GM18519 (cell line): ENCODE measurements at regions not wholly inside any gene's neighbourhood (a gene's known extent, or its start where the extent isn't known, plus 50 kb on each side); places are given as distances from the start of the nearest gene placed in this dataset.
"Not testable (repeated sequence)": the region's sequence is repeated elsewhere in the genome, so short reads cannot be mapped to it uniquely, and the experiment has no call there.

Source experiments
- ATAC-seq: cut with Tn5 transposase; IDR thresholded peaks from one replicate; pipeline ENCODE4 v1.9.1; 2021; ENCODE audit warnings: mild to moderate bottlenecking, moderate library complexity; ENCODE audit not compliant: unreplicated experiment, low FRiP score

DNA sequence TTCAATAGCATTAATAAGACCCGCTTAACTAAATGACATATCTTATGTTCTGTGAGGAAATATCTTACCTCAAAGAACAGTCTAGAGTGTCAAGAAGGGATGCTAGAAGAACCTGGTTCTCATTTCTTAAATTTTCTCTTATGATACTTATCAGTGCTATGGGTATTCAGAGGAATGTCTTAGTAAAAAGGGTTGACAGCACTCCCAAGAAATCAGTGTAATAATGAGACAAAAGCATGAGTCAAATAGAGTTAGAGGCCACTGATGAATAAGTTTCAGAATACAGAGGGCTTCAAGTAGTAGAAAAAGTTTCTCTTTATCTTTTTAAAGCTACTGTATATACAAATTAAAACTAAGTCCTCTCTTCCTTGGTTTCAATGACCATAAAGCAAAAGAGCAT is 242.8 kb downstream of the GJA1 start:
- ATAC-seq = no peak

DNA sequence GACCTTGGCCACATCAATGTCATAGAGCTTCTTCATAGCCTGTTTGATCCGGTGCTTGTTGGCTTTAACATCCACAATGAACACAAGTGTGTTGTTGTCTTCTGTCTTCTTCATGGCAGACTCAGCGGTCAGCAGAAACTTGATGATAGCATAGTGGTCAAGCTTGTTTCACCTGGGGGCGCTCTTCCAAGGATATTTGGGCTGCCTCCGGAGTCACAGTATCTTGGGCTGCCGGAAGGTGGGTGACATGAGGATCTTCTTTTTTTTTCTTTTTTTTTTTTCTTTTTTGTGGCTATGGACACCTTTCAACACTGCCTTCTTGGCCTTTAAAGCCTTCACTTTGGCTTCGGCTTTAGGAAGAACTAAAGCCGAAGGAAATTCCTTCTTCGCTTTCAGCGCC is 244.6 kb downstream of the GJA1 start:
- no peak for ATAC-seq

DNA sequence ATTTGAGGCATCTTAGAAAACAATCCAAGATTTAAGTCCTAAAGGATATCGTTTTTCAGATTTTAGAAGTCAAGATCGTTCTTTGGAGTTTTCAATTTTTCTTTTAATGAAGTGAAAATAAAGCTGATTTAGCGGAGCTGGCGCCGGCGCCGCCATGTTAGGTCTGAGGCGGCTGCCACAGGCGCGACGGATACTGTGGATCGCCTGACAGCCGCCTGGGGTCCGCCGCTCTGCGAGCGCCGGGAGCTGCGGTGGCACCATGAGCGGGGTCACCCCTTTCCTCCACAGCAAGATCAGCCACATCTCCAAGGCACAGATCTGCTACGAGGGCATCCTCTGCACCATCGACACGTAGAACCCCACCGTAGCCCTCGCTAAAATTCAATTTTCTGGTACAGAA is 247.2 kb downstream of the GJA1 start:
- no peak for ATAC-seq

DNA sequence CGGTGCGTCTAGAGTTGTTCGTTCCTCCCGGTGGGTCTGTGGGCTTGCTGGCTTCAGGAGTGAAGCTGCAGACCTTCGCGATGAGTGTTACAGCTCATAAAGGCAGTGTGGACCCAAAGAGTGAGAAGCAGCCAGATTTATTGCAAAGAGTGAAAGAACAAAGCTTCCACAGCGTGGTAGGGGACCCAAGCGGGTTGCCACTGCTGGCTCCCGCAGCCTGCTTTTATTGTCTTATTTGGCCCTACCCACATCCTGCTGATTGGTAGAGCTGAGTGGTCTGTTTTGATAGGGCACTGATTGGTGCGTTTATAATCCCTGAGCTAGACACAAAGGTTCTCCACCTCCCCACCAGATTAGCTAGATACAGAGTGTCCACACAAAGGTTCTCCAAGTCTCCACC is 250.4 kb downstream of the GJA1 start:
- ATAC-seq = not testable (repeated sequence)

DNA sequence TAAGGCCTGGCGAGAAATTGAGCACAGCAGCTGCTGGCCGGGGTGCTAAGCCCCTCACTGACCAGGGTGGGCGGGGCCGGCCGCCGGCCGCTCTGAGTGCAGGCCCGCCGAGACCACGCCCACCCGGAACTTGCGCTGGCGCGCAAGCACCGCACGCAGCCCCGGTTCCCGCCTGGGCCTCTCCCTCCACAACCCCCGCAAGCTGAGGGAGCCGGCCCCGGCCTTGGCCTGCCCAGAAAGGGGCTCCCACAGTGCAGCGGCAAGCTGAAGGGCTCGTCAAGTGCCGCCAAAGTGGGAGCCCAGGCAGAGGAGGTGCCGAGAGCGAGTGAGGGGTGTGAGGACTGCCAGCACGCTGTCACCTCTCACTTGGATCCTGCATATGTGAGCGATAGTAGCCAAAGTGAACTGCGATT is 251.2 kb downstream of the GJA1 start:
- ATAC-seq = no peak

DNA sequence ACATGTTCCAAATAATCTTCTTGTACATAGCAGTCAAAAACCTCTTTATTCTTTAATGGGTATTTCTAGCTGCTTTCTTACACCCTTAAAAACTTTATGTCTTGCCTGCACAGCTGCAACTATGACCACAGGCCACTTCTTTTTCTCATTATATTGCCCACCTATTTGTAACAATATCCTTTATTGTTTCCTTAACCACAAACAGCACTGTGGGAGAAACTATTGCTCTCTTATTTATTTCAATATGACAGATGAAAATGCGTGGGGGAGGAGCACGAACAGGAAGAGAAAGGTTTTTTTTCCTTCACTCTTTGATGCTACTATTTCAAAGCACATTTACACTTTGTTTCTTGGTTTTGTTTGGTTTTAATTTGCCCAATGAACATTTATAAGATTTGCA is 253.5 kb downstream of the GJA1 start:
- ATAC-seq = no peak

DNA sequence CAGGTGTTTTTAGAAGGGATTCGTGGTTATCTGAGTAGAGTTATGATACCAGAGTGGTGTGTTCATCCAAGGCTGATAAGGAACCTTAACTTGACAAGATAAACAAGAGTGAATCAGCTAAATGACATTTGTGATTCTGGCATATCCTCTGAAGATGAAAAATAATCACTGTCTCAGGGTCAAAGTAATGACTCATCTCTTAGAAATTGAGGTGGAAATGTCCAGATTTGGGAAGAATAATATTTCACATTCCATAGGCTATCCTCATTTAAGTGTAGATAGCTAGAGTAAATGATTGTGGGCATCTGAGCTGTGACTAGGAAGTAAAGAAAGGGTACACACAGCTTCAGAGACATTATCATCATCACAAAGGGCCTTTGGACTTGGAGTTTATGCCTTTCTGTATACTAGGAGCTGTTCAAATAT is 255.7 kb downstream of the GJA1 start:
- no peak for ATAC-seq

DNA sequence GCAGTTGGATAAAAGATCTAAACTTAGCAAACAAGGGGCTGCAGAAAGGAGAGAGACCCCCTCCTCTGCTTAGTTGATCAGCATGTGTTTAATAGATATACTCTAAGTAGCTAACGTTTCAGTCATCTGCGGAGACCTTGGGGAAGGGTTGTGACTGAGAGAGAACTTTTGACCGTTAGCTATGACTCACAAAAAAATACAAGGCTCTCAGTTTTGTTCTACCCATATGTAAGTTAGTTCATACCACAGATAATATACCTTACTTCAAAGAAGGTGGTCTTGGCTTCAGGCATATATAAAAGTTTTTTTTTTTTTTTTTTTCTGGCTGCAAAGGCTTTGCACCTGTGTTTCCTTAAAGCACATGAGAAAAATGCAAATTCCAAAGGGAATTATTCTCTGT is 258.9 kb downstream of the GJA1 start:
- no peak for ATAC-seq

DNA sequence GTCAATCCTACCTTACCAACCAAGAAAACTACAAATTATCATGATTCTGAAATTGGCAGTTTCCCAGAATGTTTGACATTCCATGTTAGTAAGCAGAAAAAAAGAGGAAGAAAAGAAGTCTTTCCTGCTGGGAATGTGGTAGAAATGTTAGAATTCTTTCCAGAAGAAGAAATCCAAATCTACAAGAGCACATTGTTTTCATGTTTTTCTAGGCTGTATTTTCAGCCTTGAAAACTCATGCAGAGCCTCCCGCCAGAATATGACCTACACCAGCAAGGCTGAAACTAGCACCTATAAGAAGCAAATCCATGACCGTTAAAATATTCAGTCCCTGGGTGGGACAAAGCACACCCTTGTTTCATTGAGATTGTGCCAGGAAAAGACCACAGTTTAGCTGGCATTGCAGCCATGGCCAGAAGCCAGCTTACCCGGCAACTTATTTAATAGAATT is 259.4 kb downstream of the GJA1 start:
- no peak for ATAC-seq

DNA sequence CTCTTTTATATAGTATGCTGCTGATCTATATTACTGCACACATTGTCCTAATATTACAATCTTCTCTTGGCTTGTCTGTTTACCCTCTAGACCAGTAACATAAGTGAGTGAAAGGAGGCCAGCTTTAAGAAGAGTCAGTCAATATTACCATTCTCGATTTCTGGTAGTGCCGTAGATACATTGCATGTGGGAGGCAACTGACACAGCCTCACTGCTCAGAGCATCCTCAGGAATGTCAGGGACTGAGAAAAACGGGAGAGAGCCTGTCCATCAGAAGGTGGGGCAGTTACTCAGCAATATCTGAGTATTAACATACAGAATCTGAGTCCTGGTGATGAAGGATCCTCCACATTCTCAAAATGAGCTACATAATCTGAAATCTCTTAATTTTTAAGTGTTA is 259.9 kb downstream of the GJA1 start:
- ATAC-seq = no peak

DNA sequence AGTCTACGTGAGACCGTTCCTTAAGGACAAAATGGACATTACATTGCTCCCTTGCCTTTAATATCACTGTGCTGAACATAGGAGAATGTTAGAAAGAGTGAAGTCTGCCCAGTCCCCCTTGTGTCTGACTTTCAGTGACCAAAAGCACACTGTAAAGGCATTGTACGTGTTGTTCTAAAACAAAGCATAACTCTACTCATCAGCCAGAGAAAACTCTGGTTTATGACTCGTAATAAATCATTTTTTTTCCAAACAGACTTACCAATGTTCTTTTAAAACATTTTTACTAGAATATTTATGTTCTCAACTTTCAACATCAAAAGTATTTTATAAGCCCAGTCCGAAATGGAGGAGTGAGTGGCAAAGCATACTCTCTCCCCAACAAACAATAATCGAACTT is 262.5 kb downstream of the GJA1 start:
- ATAC-seq = no peak

DNA sequence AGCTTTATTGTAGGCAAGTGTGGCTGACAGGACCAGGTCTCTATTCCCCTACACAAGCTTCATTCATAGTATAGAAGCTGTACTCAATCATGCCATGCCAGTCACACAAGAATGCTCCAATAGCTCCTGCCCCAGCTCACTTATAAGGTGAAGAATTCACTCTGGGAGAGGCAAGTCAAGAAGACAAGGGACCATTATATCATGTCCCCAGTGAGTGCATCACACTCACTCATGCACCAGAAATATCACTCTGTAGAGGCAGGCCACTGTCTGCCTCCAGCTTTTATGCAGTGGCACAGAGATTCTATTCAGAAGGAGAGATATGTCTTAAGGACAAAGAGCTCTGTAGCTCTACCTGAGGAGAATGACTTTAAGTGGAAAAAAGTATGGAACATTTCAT is 263.2 kb downstream of the GJA1 start:
- no peak for ATAC-seq

DNA sequence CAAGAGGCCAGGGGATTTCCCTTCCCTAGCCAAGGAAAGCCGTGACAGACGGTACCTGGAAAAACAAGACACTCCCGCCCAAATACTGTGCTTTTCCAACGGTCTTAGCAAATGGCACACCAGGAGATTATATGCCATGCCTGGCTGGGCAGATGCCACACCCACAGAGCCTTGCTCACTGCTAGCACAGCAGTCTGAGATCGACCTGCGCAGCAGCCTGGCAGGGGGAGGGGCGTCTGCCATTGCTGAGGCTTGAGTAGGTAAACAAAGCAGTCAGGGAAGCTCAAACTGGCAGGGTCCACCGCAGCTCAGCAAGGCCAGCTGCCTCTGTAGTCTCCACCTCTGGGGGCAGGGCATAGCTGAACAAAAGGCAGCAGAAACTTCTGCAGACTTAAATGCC is 267.7 kb downstream of the GJA1 start:
- ATAC-seq = not testable (repeated sequence)

DNA sequence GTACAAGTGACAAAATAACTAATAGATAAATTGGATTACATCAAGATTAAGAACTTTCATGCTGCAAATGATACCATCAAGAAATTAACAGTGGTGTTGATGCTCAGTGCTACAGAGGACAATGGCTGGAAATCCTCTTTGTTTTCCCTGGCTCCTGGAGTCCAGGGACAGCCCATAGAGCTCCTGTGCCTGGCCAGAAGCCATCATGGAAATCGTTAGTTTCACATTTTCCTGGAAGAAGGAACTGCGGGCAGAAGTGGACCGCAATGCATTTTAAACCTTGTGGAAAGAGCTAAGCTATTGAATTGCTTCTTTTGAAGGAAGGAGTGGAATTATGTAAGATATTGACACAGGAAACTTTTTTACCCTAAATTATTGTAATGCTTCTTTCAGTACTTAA is 276.0 kb downstream of the GJA1 start:
- ATAC-seq = no peak

DNA sequence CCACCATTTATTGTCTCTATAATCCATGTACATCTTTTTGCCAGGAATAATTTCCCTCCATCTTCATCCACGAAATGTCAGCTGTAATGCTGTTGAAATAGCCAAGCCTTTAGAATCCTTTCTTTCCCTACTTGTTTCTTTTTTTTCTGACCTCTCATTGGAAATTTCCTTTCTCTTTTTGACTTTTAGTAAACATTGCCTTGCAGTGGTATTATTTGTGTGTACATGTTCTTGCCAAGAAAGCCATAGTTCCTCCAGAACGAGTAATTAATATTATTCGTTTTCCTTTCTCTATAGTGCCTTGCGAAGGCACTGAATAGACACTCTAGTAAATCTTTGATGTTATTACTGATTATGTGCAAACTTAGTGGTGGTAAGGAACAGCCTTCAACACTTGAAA is 282.2 kb downstream of the GJA1 start:
- no peak for ATAC-seq

DNA sequence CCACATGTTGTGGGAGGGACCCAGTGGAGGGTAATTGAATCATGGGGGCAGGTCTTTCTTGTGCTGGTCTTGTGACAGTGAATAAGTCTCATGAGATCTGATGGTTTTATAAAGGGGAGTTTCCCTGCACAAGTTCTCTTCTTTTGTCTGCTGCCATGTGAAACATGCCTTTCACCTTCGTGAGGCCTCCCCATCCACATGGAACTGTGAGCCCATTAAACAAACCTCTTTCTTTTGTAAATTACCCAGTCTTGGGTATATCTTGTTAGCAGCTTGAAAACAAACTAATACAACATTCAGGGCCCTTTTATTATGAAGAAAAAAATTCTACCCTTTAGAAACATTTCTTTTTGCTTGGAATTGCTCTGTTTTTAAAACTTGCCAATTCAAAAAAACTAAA is 285.4 kb downstream of the GJA1 start:
- not testable (repeated sequence) for ATAC-seq

DNA sequence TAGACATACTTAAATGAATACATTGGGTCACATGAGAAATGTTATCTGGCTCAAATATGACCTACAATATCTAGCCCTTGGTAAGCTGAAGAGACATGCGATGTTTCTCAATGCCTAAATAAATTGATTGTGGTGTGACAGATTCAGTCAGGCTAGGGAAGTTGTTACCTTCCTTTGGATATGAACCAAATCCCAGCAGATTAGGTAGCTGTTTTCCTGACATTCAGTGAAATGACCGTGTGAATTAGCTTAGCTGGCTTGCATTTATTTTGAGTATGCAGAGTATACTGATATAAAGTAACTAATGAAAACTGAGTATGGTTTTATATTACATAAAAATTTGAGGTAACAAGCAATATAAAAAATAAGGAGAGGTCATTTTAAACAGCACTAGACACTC is 288.2 kb downstream of the GJA1 start:
- ATAC-seq = no peak

DNA sequence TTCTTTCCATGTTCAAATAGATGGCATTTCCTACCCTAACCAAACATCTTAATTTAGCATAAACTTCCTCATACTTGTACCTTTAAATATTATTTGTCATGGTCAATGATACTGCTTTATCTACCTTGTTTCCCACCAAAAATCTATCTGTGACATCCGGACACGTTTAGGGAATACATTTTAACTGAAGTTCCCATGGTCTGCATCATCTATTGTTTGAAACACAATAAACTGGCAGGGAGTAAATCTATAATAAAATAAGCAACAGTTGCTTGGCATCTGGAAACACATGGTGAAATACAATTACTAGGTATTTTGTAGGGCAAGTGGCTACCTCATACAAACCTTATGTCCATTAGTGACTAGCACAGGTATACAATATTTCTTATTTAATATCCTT is 289.1 kb downstream of the GJA1 start:
- no peak for ATAC-seq

DNA sequence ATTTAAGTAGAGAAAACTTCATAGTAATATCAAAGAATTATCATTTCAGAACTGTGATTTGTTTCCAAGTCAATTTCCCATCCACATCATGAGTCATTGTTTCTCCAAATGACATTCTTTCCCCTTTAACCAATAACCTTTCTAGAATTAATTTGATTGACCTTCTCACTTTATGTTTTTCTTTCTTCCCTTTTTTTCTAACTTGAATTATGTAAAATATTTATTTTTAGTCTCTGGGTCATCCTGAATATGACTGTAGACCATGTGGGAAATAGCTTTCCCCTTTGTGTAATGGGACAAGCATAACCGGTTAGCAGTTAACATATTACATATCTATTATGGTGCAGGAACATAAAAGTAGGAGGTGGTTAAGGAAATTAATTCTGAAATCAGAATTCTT is 291.1 kb downstream of the GJA1 start:
- ATAC-seq = no peak

DNA sequence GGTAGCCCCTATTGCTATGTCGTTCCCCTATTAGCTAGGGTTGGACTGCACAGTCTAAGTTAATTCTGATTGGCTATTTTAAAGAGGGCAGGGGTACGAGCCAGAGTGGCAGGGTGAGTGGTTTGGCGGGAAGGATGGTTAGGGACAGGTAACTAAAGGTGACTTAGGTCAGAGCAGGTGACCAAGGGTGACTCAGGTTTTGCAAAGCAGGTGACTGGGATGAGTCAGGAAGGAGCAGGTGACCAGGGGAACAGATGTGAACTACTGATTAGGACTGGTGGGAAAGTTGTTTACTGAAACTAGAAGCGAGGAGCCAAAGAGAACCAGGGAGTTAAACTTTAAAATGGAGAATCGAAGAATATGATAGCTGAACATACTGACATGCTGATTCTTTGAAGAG is 295.2 kb downstream of the GJA1 start:
- no peak for ATAC-seq

DNA sequence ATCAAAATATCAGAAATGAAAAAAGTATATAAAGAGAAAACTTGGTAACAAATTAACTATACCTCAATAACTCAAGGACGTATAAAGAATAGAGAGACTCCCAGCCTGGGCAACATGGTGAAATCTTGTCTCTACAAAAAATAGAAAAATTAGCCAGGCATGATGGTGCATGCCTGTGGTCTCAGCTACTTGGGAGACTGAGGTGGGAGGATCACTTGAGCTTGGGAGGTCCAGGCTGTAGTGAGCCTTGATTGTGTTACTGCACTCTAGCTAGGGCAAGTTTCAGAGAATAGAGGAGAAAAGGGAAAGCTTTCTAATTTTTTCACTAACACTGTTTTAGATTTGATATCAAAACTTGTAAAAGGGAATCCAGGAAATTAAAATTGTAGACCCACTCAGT is 295.9 kb downstream of the GJA1 start:
- no peak for ATAC-seq

DNA sequence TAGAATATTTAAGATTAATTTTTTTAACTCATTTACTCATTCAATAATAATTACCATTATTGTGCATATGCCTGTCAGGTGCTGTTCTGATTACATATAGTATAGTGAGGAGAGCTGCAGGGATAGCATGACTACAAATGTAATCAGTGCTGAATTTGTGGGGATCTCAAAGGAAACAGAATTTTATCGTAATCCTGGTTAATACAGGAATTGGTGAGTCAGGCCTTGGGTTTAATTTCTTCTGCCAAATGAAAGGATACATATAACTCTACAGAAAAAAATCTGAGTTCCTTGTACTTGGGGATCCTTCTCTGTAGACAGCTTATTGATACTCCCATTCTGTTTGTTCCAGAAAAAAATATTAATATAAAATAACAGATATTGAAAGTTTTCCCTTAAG is 297.2 kb downstream of the GJA1 start:
- no peak for ATAC-seq

DNA sequence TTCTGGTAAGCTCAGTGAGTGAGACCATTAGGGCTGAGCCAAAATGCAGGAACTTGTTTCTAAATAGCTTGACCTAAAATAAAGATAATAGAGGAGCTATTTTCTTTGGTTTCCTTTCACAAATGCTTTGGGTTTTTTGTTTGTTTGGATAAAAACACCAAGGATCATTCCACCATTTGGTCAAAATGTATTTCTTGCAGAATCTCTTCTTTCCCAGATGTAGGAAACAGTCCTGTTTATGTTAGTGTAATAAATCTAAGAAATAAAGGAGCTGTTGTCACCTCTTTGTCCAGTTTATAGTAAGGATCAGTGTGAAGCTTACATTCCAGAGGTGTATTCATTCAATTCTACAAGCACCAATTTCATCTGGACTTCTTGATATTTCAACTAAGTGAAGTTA is 297.8 kb downstream of the GJA1 start:
- ATAC-seq = no peak

DNA sequence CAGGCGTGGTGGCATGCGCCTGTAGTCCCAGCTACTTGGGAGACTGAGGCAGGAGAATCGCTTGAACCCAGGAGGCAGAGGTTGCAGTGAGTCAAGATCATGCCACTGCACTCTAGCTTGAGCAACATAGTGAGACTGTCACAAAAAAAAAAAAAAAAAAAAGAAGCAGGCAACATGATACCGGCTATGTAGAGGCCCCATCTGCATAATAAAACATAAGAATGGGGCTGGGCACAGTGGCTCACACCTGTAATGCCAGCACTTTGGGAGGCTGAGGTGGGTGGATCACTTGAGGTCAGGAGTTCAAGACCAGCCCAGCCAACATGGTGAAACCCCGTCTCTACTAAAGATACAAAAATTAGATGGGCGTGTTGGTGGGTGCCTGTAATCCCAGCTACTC is 304.7 kb downstream of the GJA1 start:
- not testable (repeated sequence) for ATAC-seq
